ENCODE measurements at regions not wholly inside any gene's neighbourhood (a gene's known extent, or its start where the extent isn't known, plus 50 kb on each side); places are given as distances from the start of the nearest gene placed in this dataset.

DNA sequence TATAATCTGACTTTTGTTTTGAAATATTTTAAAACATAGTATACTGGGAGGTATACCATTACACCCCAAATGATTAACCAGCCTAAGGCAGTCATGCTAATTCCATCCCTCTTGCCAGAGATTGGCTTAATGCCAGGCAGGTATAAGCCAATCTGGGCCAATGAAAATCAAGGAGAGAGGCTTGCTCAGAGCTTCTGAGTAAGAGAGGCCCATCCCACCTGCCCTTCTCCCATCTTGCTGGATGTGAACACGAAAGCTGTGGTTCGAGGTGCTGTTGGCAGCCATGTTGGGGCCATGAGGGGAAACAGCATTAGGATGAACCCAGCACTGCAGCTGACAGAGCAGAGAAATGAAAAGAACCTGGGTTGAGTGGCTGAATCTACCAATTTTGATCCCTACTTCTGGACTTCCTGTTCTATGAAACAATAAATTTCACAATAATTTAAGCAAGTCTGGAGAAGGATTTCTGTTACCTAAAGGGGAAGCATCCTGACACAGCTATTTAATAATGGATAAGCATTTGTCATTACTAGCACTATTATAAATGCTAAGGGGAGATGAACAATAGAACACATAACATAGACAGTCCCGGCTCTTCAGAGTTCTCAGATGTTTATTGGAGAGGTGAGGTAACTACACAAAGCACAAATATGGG is 152.3 kb downstream of the CDC5L start:
- H3K36me3 ChIP-seq (replicated peaks; ENCODE audit: control insufficient read depth, insufficient read depth, low read length): no peaks in the 10 kb centered on the region
- no peak overlapping the region for H3K4me3 ChIP-seq (ENCODE audit: insufficient read depth, low read depth, low read length)
- DNase-seq: no peak
- H3K27me3 ChIP-seq (ENCODE audit: control insufficient read depth, insufficient read depth, low read length): no peaks in the 10 kb centered on the region

DNA sequence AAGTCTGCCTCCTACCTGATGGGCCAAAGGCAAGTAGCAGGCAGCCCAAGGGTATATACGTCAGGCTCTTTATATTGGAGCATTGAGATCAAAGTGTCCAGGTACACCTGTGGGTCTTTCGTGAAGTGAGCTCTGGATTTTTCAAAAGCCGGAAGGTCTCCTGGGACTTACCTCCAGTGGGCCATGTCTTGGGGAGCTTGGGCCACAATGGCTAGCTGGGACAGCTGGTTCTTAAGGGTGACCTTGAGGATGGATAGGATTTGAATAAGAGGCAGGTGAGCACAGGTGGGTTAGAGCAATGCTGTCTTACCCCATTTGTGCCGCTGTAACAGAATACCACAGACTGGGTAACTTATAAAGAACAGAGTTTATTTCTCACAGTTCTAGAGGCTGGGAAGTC is 153.4 kb downstream of the CDC5L start:
- Histone ChIP-seq H3K4me3 (ENCODE audit: insufficient read depth, low read depth, low read length) (no peak overlapping the region), H3K36me3 (replicated peaks; ENCODE audit: control insufficient read depth, insufficient read depth, low read length) (no peaks in the 10 kb centered on the region), H3K27me3 (ENCODE audit: control insufficient read depth, insufficient read depth, low read length) (no peaks in the 10 kb centered on the region)
- no peak for DNase-seq

DNA sequence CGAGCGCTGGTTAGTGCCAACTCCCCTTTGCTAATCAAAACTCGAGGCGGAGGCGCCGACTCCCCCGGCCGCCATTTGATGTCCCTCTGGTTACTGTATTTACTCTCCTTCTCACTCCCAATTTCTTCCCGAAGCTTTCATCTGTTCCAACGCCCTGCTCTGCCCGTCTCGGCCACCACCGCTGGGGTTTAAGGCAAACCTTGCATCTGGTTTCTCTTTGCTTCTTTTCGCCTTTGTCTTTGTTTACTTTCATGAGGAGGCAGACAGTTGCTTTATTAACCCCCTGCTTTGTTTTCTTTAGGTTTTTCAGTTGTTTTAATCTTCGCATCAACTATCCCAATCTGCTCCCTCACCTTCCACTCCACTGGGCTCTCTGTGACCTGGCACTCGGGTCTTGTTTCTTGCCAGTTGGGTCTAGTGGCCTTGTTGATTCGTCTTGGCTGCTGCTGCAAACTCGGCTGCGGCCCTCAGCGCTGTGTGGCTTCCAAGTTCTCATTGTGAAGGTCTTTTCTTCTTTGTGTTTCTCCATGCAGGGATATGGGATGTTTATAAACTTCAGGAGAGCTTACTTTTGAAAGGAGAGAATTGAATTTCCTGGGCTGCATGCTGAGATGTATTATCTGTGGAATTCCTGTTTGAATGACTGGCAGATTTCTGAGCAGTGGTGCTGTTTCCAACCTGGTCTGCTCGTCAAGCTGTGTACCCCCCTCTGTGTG is 155.1 kb downstream of the CDC5L start:
- H3K4me3 ChIP-seq (ENCODE audit: insufficient read depth, low read depth, low read length): no peak overlapping the region
- peak; percentile 57 for DNase-seq

DNA sequence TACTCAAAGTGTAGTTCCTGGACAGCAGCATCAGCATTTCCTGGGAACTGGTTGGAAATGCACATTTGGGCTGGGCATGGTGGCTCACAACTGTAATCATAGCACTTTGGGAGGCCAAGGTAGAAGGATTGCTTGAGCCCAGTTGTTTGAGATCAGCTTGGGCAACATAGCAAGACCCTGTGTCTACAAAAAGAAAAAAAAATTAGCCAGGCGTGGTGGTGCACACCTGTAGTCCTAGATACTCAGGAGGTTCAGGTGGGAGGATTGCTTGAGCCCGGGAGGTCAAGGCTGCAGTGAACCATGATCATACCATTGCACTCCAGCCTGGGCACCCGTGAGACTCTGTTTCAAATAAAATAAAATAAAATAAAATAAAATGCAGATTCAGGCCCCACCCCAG is 156.2 kb downstream of the CDC5L start:
- Histone ChIP-seq H3K4me3 (ENCODE audit: insufficient read depth, low read depth, low read length) (no peak overlapping the region), H3K36me3 (replicated peaks; ENCODE audit: control insufficient read depth, insufficient read depth, low read length) (no peaks in the 10 kb centered on the region), H3K27me3 (ENCODE audit: control insufficient read depth, insufficient read depth, low read length) (no peaks in the 10 kb centered on the region)
- DNase-seq: no peak

More for the DNA sequence above, 155.1 kb downstream of the CDC5L start:
- Histone ChIP-seq H3K36me3 (replicated peaks; ENCODE audit: control insufficient read depth, insufficient read depth, low read length) (no peaks in the 10 kb centered on the region), H3K27me3 (ENCODE audit: control insufficient read depth, insufficient read depth, low read length) (no peaks in the 10 kb centered on the region)

DNA sequence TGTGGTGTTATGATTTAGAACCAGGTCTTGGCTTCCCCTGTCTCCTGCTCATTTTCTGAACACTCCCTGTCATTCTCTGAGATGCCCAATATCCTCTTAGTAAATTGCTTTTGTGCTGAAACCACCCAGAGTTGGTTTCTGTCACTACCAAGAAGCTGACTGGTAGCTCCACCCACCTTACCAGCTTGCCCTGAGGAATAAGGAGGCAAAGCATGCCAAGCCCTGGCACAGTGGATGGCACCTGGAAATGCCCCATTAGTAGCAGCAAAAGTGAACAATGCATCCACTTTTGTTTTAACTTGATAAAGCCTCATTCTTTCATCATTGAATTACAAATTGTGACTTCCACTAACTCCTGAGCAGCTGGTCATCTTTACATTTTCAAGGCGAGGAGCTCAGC is 157.7 kb downstream of the CDC5L start:
- DNase-seq: no peak
- Histone ChIP-seq H3K27me3 (ENCODE audit: control insufficient read depth, insufficient read depth, low read length) (no peaks in the 10 kb centered on the region), H3K36me3 (replicated peaks; ENCODE audit: control insufficient read depth, insufficient read depth, low read length) (no peaks in the 10 kb centered on the region), H3K4me3 (ENCODE audit: insufficient read depth, low read depth, low read length) (no peak overlapping the region)

DNA sequence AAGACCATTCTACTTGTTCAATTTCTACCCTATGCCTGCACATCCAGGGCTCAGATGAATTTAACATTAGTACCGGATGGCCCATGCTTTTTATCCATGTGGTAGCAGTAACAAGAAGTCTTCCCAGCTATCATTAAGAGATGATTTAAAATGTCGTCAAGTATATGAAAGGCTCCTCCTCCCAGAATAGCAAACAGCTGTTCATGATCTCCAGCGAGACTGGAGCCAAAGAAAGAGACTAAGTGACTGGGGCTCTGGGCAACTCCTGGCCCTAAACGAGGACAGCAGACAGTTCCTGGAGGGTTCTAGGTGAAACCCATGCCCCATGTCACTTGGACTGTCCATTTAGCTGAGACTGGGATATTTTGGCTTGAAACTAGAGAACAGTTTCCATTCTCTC is 160.8 kb downstream of the CDC5L start:
- H3K36me3 ChIP-seq (replicated peaks; ENCODE audit: control insufficient read depth, insufficient read depth, low read length): no peaks in the 10 kb centered on the region
- DNase-seq: no peak
- H3K27me3 ChIP-seq (ENCODE audit: control insufficient read depth, insufficient read depth, low read length): no peaks in the 10 kb centered on the region

DNA sequence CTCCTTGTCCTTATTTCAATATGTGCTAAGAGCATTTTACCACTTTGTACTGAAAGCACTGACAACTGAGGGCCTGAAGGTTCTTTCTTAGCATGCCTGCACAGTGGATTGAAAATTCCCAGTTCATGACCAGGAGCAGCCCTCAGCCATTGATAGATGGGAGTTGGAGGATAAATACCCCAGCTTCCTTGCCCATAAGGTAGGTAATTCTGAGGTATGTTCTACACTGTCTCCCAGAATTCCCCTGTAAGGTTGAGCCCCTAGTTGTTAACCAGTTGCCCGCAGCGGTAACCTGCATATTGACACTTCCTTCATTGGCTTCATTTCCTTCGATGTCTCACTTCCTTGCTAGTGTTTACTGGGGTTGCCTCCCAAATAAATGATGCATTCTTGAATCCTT is 162.0 kb downstream of the CDC5L start:
- DNase-seq: no peak
- H3K4me3 ChIP-seq (ENCODE audit: insufficient read depth, low read depth, low read length): no peak overlapping the region
- no peaks in the 10 kb centered on the region for H3K27me3 ChIP-seq (ENCODE audit: control insufficient read depth, insufficient read depth, low read length)
- no peaks in the 10 kb centered on the region for H3K36me3 ChIP-seq (replicated peaks; ENCODE audit: control insufficient read depth, insufficient read depth, low read length)

More for the DNA sequence above, 160.8 kb downstream of the CDC5L start:
- H3K4me3 ChIP-seq (ENCODE audit: insufficient read depth, low read depth, low read length): no peak overlapping the region

DNA sequence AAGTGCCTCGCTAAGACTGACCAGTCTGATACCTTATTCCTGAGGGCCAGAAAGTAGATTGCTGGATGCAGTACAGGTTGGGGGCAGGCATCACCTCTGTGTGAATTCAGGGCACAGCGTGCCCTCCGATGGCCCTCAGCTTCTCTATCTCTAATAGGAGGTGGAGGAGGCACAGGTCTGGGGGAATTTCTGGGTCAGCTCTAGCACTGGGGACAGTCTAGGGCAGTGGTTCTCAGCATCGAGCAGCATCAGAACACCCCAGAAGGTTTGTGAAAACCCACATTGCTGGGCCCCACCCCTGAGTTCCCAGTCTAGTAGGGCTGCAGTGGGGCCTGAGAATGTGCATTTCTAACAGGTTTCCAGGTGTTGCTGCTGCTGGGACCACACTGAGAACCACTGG is 166.7 kb downstream of the CDC5L start:
- Histone ChIP-seq H3K36me3 (replicated peaks; ENCODE audit: control insufficient read depth, insufficient read depth, low read length) (no peaks in the 10 kb centered on the region), H3K4me3 (ENCODE audit: insufficient read depth, low read depth, low read length) (no peak overlapping the region), H3K27me3 (ENCODE audit: control insufficient read depth, insufficient read depth, low read length) (no peaks in the 10 kb centered on the region)
- no peak for DNase-seq

DNA sequence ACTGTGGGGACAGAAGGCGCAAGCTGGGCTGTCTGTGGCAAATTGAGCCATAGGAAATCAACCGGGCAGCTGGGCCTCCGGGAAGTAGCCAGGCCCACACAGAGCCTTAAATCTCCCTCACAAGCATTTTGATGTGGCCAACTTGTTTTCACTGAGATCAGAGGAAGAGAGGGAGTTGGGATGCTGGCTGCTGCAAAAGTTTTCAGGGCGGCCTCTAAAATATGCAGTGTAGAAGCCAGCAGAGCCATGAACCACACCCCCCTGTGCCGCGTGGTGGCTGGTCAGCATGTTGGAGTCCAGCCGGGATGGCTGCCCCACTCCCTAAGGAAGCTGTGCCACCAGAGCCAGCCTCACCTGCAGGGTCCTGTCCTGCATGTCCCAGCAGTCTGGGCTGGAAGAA is 167.4 kb downstream of the CDC5L start:
- Histone ChIP-seq H3K27me3 (ENCODE audit: control insufficient read depth, insufficient read depth, low read length) (no peaks in the 10 kb centered on the region), H3K4me3 (ENCODE audit: insufficient read depth, low read depth, low read length) (no peak overlapping the region)
- DNase-seq: no peak

DNA sequence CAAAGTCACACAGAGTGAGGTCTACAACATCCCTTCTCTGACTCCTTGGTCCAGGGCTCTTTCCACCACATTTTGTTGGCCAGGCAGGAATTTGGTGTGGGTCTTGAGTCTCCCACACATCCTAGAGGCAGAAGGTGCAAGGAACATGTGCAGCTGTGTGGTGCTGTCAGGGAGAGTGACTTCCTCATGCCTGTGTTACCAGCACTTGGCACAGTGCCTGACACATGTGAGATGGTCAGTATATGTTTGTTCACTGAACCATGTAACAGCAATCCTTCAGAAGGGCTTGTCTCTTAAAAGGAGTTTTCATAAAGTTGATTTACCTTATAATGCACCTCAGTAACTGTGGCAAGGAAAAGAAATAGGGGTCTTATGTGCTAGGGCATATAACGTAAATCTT is 168.5 kb downstream of the CDC5L start:
- H3K4me3 ChIP-seq (ENCODE audit: insufficient read depth, low read depth, low read length): no peak overlapping the region
- no peaks in the 10 kb centered on the region for H3K36me3 ChIP-seq (replicated peaks; ENCODE audit: control insufficient read depth, insufficient read depth, low read length)
- no peaks in the 10 kb centered on the region for H3K27me3 ChIP-seq (ENCODE audit: control insufficient read depth, insufficient read depth, low read length)
- no peak for DNase-seq

More for the DNA sequence above, 167.4 kb downstream of the CDC5L start:
- no peaks in the 10 kb centered on the region for H3K36me3 ChIP-seq (replicated peaks; ENCODE audit: control insufficient read depth, insufficient read depth, low read length)

DNA sequence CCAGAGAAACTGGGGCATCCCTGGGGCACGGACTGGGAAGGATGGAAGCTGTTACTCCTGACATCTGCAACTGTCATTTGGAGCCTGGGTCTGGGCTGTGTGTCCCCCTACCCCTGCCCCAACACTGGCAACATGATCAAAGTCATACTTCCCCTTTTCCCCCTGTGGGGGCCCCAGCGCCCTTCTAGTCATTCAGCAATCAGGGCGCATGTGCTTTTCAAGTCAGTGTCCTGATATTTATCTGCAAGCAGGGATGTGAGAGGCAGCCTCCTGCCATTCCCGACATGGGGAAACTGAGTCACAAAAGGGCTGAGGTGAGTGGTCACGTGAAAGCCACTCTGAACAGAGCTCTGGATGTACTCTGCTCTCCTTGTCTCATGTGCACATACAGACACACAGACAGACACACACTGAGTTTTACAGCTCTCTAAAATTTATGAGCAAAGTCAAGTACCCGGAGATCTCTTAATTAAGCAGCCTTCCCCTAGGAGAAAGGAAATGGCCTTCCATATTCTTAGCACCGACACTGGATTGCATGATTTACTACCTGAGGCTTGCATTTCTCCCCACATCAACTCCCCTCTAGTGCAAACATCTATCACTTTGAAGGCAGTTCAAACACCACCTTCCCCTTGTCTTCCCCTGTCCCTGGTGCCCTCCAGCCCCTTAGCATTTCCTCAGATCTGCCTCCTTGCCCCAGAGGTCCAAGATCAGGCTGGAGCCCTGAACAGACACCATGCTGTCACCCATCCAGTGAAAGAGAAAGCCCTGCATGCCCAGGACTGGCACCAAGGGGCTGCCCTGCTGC is 170.7 kb downstream of the CDC5L start:
- H3K36me3 ChIP-seq (replicated peaks; ENCODE audit: control insufficient read depth, insufficient read depth, low read length): no peaks in the 10 kb centered on the region
- no peak for DNase-seq

DNA sequence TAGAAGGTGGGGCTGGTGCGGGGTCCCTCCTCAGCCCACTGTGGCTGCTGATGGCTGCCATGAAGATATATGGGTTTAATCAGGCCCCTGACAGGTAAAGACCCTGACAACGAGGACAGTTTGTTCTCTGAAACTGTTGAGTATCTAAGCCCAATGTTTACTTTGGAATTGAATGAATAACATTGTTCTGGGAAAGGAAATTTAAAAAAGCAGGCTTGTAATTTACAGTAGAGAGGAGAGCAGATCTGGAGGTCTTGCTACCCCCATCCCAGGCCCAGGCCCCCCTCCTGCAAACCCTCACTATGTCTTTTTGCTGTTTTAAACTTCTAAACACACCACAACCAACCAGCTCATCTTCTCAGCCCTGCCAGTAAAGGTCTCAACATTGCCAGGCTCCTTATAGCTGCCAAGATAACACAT is 171.3 kb downstream of the CDC5L start:
- no peak for DNase-seq
- no peaks in the 10 kb centered on the region for H3K36me3 ChIP-seq (replicated peaks; ENCODE audit: control insufficient read depth, insufficient read depth, low read length)
- no peaks in the 10 kb centered on the region for H3K27me3 ChIP-seq (ENCODE audit: control insufficient read depth, insufficient read depth, low read length)
- H3K4me3 ChIP-seq (ENCODE audit: insufficient read depth, low read depth, low read length): no peak overlapping the region

More for the DNA sequence above, 170.7 kb downstream of the CDC5L start:
- Histone ChIP-seq H3K4me3 (ENCODE audit: insufficient read depth, low read depth, low read length) (no peak overlapping the region), H3K27me3 (ENCODE audit: control insufficient read depth, insufficient read depth, low read length) (no peaks in the 10 kb centered on the region)

DNA sequence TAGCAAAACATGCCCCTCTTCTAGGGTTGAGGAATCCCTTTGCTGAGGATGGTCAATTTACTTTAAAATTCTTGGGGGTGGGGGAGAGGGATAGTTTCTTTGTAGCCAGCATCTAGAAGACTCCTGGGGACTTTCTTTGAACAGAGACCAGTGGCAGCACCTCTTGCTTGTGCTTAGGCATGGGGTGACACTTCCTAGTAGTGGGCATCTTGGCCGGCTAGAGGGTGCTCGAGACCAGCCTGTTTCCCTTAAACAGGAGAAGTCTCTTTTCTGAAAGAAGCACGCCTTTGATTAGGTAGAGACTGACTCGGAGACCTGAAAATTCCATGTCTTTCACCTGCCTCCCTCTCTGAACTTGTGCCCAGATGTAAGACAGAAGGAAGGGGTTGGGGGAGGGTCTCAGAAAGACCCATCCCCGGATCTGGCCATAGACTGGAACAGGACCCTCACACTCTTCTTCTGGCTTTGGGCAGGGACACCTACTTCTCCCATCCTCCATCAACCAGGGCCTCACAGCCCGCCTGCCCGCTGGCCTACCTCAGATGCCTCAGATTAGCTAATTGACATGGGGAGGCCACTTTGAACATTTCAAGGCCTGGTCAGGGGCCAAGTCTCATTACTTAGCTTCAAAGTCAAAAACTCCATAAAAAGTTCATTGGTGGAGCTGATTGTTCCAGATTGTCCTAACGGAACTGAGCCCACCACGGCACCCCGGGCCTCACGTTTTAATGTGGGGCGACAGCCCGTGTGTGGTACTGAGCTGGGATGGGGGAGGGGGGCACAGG is 172.2 kb downstream of the CDC5L start:
- DNase-seq: peak; percentile 38
- H3K4me3 ChIP-seq (ENCODE audit: insufficient read depth, low read depth, low read length): no peak overlapping the region
- H3K36me3 ChIP-seq (replicated peaks; ENCODE audit: control insufficient read depth, insufficient read depth, low read length): no peaks in the 10 kb centered on the region
- no peaks in the 10 kb centered on the region for H3K27me3 ChIP-seq (ENCODE audit: control insufficient read depth, insufficient read depth, low read length)

DNA sequence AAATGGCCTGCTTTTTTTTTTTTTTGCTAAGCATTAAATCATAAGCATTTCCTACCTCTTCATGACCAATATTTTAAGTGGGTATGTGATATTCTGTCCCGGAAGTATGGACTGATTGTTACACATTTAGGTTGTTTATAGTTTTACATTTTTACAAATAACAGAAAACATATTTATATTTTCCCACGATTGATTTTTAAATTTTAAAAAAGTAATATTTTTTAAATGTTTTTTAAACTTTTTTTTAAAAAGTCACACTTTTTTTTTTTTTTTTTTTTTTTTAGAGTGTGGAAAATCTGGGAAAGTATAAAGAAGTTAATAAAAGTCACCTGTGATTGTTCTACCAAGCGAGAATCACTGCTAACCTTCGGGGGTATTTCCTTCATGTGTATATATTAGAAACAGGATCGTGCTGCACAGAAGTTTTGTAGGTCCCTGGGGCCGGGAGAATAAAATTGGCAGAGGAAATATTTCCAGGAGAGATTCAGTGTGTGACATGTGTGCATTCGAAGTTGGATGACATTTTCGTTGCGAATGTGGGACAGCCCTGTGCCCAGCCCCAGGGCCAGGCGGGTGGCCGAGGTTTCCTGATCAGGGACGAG is 173.1 kb downstream of the CDC5L start:
- Histone ChIP-seq H3K4me3 (ENCODE audit: insufficient read depth, low read depth, low read length) (no peak overlapping the region), H3K27me3 (ENCODE audit: control insufficient read depth, insufficient read depth, low read length) (no peaks in the 10 kb centered on the region), H3K36me3 (replicated peaks; ENCODE audit: control insufficient read depth, insufficient read depth, low read length) (no peaks in the 10 kb centered on the region)
- no peak for DNase-seq
